Hepatocyte (in vitro differentiated cells): ENCODE measurements at regions not wholly inside any gene's neighbourhood (a gene's known extent, or its start where the extent isn't known, plus 50 kb on each side); places are given as distances from the start of the nearest gene placed in this dataset.

ENCODE experiments used
- EZH2 ChIP-seq: fragments of 200-600 bp; sonication (generic); IDR thresholded peaks from 2 replicates; pipeline ENCODE4 v1.6.1; 2016; ENCODE audit warnings: antibody characterized with exemption, mild to moderate bottlenecking, borderline replicate concordance
- TF ChIP-seq, protein P1 (sequence below): fragments of 200-600 bp; sonication (generic); IDR thresholded peaks from 2 replicates; pipeline ENCODE4 v1.5.1; 2016; ENCODE audit warnings: antibody characterized with exemption, mild to moderate bottlenecking; ENCODE audit not compliant: poor library complexity

DNA sequence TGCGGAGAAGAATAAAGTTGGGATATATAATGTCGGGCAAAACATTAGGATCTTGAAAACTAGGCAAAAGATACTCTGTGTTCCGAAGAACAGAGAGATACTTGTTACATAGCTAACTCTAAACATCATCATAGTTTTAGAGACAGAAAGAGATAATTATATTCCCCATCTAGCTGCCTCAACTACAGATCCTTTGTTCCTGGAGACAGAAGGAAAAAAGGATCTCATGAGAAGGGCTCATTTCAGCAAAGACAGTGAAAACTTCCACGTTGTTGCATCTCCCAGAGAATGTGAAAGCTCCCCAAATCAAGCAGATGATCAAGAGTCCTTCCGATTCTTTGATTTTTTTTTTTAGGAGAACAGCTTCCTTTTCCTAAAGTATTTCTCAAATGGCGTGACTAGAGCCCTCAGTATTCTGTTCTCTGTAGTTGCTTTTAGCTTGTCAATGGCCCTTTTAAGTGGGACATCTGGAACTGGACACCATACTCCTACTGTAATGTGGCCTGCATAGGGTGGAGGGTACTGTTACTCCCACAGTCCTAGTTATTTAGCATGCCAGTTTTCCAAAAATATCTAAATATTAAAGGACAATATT is 1048.2 kb downstream of the TTLL7 start:
- TF ChIP-seq EZH2, result no peak
- TF ChIP-seq, protein P1, sequence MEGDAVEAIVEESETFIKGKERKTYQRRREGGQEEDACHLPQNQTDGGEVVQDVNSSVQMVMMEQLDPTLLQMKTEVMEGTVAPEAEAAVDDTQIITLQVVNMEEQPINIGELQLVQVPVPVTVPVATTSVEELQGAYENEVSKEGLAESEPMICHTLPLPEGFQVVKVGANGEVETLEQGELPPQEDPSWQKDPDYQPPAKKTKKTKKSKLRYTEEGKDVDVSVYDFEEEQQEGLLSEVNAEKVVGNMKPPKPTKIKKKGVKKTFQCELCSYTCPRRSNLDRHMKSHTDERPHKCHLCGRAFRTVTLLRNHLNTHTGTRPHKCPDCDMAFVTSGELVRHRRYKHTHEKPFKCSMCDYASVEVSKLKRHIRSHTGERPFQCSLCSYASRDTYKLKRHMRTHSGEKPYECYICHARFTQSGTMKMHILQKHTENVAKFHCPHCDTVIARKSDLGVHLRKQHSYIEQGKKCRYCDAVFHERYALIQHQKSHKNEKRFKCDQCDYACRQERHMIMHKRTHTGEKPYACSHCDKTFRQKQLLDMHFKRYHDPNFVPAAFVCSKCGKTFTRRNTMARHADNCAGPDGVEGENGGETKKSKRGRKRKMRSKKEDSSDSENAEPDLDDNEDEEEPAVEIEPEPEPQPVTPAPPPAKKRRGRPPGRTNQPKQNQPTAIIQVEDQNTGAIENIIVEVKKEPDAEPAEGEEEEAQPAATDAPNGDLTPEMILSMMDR, result no peak
